ENCODE measurements at regions not wholly inside any gene's neighbourhood (a gene's known extent, or its start where the extent isn't known, plus 50 kb on each side); places are given as distances from the start of the nearest gene placed in this dataset.

DNA sequence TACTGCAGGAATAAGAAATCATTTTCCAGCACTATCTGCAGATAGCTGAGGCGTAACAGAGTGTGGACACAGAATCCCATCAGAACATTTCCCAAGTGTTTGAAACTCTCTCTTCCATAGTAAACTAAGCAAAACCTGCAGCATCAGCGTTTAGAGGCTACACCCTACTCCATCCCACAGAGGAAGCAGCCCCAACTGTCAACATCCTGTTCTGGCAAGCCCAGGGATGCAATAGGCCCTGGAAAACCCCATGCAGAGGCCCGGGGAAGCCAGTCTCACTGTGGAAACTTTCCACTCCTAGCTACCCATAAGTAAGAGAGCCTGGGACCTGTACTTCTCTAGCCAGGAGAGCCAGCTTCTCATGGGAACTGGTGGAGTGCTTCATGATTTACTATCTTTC lies 129.4 kb downstream of the LY86 start:
- TF ChIP-seq ZNF8 (CRISPR knock-in tag; IDR thresholded peaks at IDR 0.05) (no peak), ZNF565 (CRISPR knock-in tag; conservative IDR thresholded peaks at IDR 0.05; ENCODE audit: low read depth) (no peak), PATZ1 (CRISPR knock-in tag; IDR thresholded peaks at IDR 0.05; ENCODE audit: borderline replicate concordance) (no peak), ISL1 (CRISPR knock-in tag; IDR thresholded peaks at IDR 0.05) (no peak), TSHZ2 (CRISPR knock-in tag; IDR thresholded peaks at IDR 0.05) (no peak)
- TF ChIP-seq, protein P1, sequence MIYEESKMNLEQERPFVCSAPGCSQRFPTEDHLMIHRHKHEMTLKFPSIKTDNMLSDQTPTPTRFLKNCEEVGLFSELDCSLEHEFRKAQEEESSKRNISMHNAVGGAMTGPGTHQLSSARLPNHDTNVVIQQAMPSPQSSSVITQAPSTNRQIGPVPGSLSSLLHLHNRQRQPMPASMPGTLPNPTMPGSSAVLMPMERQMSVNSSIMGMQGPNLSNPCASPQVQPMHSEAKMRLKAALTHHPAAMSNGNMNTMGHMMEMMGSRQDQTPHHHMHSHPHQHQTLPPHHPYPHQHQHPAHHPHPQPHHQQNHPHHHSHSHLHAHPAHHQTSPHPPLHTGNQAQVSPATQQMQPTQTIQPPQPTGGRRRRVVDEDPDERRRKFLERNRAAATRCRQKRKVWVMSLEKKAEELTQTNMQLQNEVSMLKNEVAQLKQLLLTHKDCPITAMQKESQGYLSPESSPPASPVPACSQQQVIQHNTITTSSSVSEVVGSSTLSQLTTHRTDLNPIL (CRISPR knock-in tag; IDR thresholded peaks at IDR 0.05; ENCODE audit: low read depth) = no peak

Measured in SK-N-SH treated with all-trans-retinoic acid at 6 μM for 48 hours (cell line).